HG03097 (cell line): ENCODE measurements at regions not wholly inside any gene's neighbourhood (a gene's known extent, or its start where the extent isn't known, plus 50 kb on each side); places are given as distances from the start of the nearest gene placed in this dataset.
"Not testable (repeated sequence)": the region's sequence is repeated elsewhere in the genome, so short reads cannot be mapped to it uniquely, and the experiment has no call there.

Experiments used
- ATAC-seq: cut with Tn5 transposase; IDR thresholded peaks from one replicate; pipeline ENCODE4 v1.9.1; 2021; ENCODE audit not compliant: unreplicated experiment, low FRiP score

- ATAC-seq: no peak
These were observed 129.1 kb upstream of the SHB start for GRCh38 chr9:38198140-38198539.

GRCh38 chr9:38196714-38197113 is 127.7 kb upstream of the SHB start:
- no peak for ATAC-seq

GRCh38 chr9:38195737-38196161 is 126.7 kb upstream of the SHB start:
- ATAC-seq: no peak

GRCh38 chr9:38194870-38195269 is 125.8 kb upstream of the SHB start:
- no peak for ATAC-seq

- no peak for ATAC-seq
These were observed 123.8 kb upstream of the SHB start for GRCh38 chr9:38192731-38193265.

GRCh38 chr9:38186404-38187115 is 117.5 kb upstream of the SHB start:
- no peak for ATAC-seq

- no peak for ATAC-seq
These were observed 116.8 kb upstream of the SHB start for GRCh38 chr9:38185647-38186403.

GRCh38 chr9:38183994-38184568 is 115.1 kb upstream of the SHB start:
- no peak for ATAC-seq

- ATAC-seq: no peak
These were observed 113.3 kb upstream of the SHB start for GRCh38 chr9:38182321-38182720.

GRCh38 chr9:38181866-38182265 is 112.8 kb upstream of the SHB start:
- ATAC-seq: no peak

GRCh38 chr9:38181232-38181631 is 112.2 kb upstream of the SHB start:
- ATAC-seq: no peak

GRCh38 chr9:38180656-38181055 is 111.6 kb upstream of the SHB start:
- ATAC-seq: no peak

- ATAC-seq: no peak
These were observed 110.9 kb upstream of the SHB start for GRCh38 chr9:38179965-38180364.

GRCh38 chr9:38178237-38178636 is 109.2 kb upstream of the SHB start:
- ATAC-seq: no peak

- ATAC-seq: no peak
These were observed 108.7 kb upstream of the SHB start for GRCh38 chr9:38177680-38178079.

- no peak for ATAC-seq
These were observed 107.2 kb upstream of the SHB start for GRCh38 chr9:38176251-38176650.

- no peak for ATAC-seq
These were observed 106.4 kb upstream of the SHB start for GRCh38 chr9:38175423-38175822.

- no peak for ATAC-seq
These were observed 103.6 kb upstream of the SHB start for GRCh38 chr9:38172586-38172985.

GRCh38 chr9:38171926-38172325 is 102.9 kb upstream of the SHB start:
- ATAC-seq: no peak

GRCh38 chr9:38171538-38171884 is 102.5 kb upstream of the SHB start:
- no peak for ATAC-seq

GRCh38 chr9:38170763-38171537 is 101.9 kb upstream of the SHB start:
- ATAC-seq: not testable (repeated sequence)
